Pons (tissue), 1 donor: ENCODE measurements at regions not wholly inside any gene's neighbourhood (a gene's known extent, or its start where the extent isn't known, plus 50 kb on each side); places are given as distances from the start of the nearest gene placed in this dataset.

Experiments
- DNase-seq: peaks from one replicate; pipeline ENCODE4 v3.0.0-alpha.2; 2016; ENCODE audit warnings: low spot score

GRCh38 chr11:13062115-13062514 is 53.0 kb downstream of the RASSF10 start:
- DNase-seq, result no peak

- no peak for DNase-seq
Measured at GRCh38 chr11:13064593-13064992, 55.5 kb downstream of the RASSF10 start.

GRCh38 chr11:13065200-13065787 is 56.2 kb downstream of the RASSF10 start:
- no peak for DNase-seq

- no peak for DNase-seq
Measured at GRCh38 chr11:13068211-13068610, 59.1 kb downstream of the RASSF10 start.

GRCh38 chr11:13073119-13073981 is 64.2 kb downstream of the RASSF10 start:
- no peak for DNase-seq

GRCh38 chr11:13074714-13075464 is 65.8 kb downstream of the RASSF10 start:
- DNase-seq, result no peak

- no peak for DNase-seq
Measured at GRCh38 chr11:13076961-13077360, 67.8 kb downstream of the RASSF10 start.

GRCh38 chr11:13080861-13081260 is 71.7 kb downstream of the RASSF10 start:
- DNase-seq, result no peak

- no peak for DNase-seq
Measured at GRCh38 chr11:13082588-13082987, 73.5 kb downstream of the RASSF10 start.

GRCh38 chr11:13090228-13090708 is 81.2 kb downstream of the RASSF10 start:
- DNase-seq, result no peak

- no peak for DNase-seq
Measured at GRCh38 chr11:13091373-13091772, 82.3 kb downstream of the RASSF10 start.

GRCh38 chr11:13091804-13092203 is 82.7 kb downstream of the RASSF10 start:
- DNase-seq, result no peak

GRCh38 chr11:13094930-13095687 is 86.0 kb downstream of the RASSF10 start:
- no peak for DNase-seq

- DNase-seq, result peak; percentile 97
Measured at GRCh38 chr11:13098063-13098462, 88.9 kb downstream of the RASSF10 start.

- DNase-seq, result no peak
Measured at GRCh38 chr11:13098616-13099289, 89.6 kb downstream of the RASSF10 start.

GRCh38 chr11:13101644-13102512 is 92.8 kb downstream of the RASSF10 start:
- peak; percentile 85 for DNase-seq

- no peak for DNase-seq
Measured at GRCh38 chr11:13102513-13102840, 93.4 kb downstream of the RASSF10 start.

- no peak for DNase-seq
Measured at GRCh38 chr11:13102865-13103539, 93.9 kb downstream of the RASSF10 start.

- DNase-seq, result no peak
Measured at GRCh38 chr11:13103962-13104554, 94.9 kb downstream of the RASSF10 start.
